H9 (cell line): ENCODE measurements at regions not wholly inside any gene's neighbourhood (a gene's known extent, or its start where the extent isn't known, plus 50 kb on each side); places are given as distances from the start of the nearest gene placed in this dataset.

ENCODE experiments used
- DNase-seq: peaks from one replicate; pipeline ENCODE4 v3.0.0-alpha.2; 2017
- H2AFZ ChIP-seq: one replicate; pipeline ENCODE4 v1.6.1; 2013; ENCODE audit warnings: mild to moderate bottlenecking, low read length, control low read depth, moderate library complexity
- H2AK5ac ChIP-seq: 2 replicates; pipeline ENCODE4 v1.6.1; 2013; ENCODE audit warnings: low read length, control low read depth, mixed read lengths; ENCODE audit not compliant: insufficient read length
- H2BK120ac ChIP-seq: one replicate; pipeline ENCODE4 v1.6.1; 2013; ENCODE audit warnings: low read depth, mild to moderate bottlenecking, low read length, control low read depth, inconsistent platforms; ENCODE audit not compliant: poor library complexity, severe bottlenecking
- H2BK12ac ChIP-seq: 2 replicates; pipeline ENCODE4 v1.6.1; 2013; ENCODE audit warnings: low read length, control low read depth, mixed read lengths, low read depth; ENCODE audit not compliant: insufficient read length
- H2BK15ac ChIP-seq: 2 replicates; pipeline ENCODE4 v1.6.1; 2013; ENCODE audit warnings: low read depth, low read length, control low read depth
- H2BK20ac ChIP-seq: one replicate; pipeline ENCODE4 v1.6.1; 2013; ENCODE audit warnings: low read depth, mild to moderate bottlenecking, low read length, control low read depth, inconsistent platforms; ENCODE audit not compliant: poor library complexity, severe bottlenecking
- H2BK5ac ChIP-seq: 2 replicates; pipeline ENCODE4 v1.6.1; 2013; ENCODE audit warnings: low read length, control low read depth, mixed read lengths; ENCODE audit not compliant: insufficient read length
- H3K14ac ChIP-seq: 2 replicates; pipeline ENCODE4 v1.6.1; 2013; ENCODE audit warnings: low read length, control low read depth; ENCODE audit not compliant: insufficient read depth
- H3K18ac ChIP-seq: 2 replicates; pipeline ENCODE4 v1.6.1; 2013; ENCODE audit warnings: low read depth, mild to moderate bottlenecking, mixed read lengths, low read length, control low read depth; ENCODE audit not compliant: insufficient read length
- H3K23ac ChIP-seq: 2 replicates; pipeline ENCODE4 v1.6.1; 2013; ENCODE audit warnings: low read length, control low read depth, mixed read lengths, low read depth; ENCODE audit not compliant: insufficient read length
- H3K23me2 ChIP-seq: 2 replicates; pipeline ENCODE4 v1.6.1; 2013; ENCODE audit warnings: low read depth, mild to moderate bottlenecking, mixed read lengths, low read length, control low read depth; ENCODE audit not compliant: insufficient read length, poor library complexity, severe bottlenecking
- H3K27ac ChIP-seq: 2 replicates; pipeline ENCODE4 v1.5.1; 2013; ENCODE audit warnings: low read length, control low read depth, mixed read lengths, low read depth; ENCODE audit not compliant: insufficient read length
- H3K27me3 ChIP-seq: 2 replicates; pipeline ENCODE4 v1.6.1; 2013; ENCODE audit warnings: low read length, control low read depth, inconsistent platforms; ENCODE audit not compliant: insufficient read depth
- H3K4ac ChIP-seq: 2 replicates; pipeline ENCODE4 v1.6.1; 2013; ENCODE audit warnings: low read depth, mild to moderate bottlenecking, control low read depth, inconsistent platforms, low read length, moderate library complexity
- H3K4me1 ChIP-seq: 2 replicates; pipeline ENCODE4 v1.6.1; 2013; ENCODE audit warnings: low read length, control low read depth, inconsistent platforms; ENCODE audit not compliant: insufficient read depth
- H3K4me2 ChIP-seq: 2 replicates; pipeline ENCODE4 v1.6.1; 2013; ENCODE audit warnings: low read length, control low read depth, mixed read lengths; ENCODE audit not compliant: insufficient read length, insufficient read depth
- H3K56ac ChIP-seq: 2 replicates; pipeline ENCODE4 v1.6.1; 2013; ENCODE audit warnings: low read depth, mild to moderate bottlenecking, mixed read lengths, low read length, control low read depth; ENCODE audit not compliant: insufficient read length
- H3K79me1 ChIP-seq: 2 replicates; pipeline ENCODE4 v1.6.1; 2013; ENCODE audit warnings: low read depth, mild to moderate bottlenecking, moderate library complexity, low read length, control low read depth, inconsistent platforms; ENCODE audit not compliant: insufficient read depth, poor library complexity, severe bottlenecking
- H3K79me2 ChIP-seq: 2 replicates; pipeline ENCODE4 v1.6.1; 2013; ENCODE audit warnings: low read length, control low read depth, inconsistent platforms; ENCODE audit not compliant: insufficient read depth
- H3K9ac ChIP-seq: 2 replicates; pipeline ENCODE4 v1.6.1; 2013; ENCODE audit warnings: low read length, control low read depth, mixed read lengths; ENCODE audit not compliant: insufficient read length; ENCODE audit errors: extremely low read depth
- H3K9me3 ChIP-seq: one replicate; pipeline ENCODE4 v1.6.1; 2013; ENCODE audit warnings: low read depth, low read length, inconsistent platforms; ENCODE audit not compliant: control insufficient read depth
- H3T11ph ChIP-seq: one replicate; pipeline ENCODE4 v1.6.1; 2013; ENCODE audit warnings: mild to moderate bottlenecking, low read length, control low read depth, inconsistent platforms
- H4K20me1 ChIP-seq: one replicate; pipeline ENCODE4 v1.6.1; 2013; ENCODE audit not compliant: control insufficient read depth, insufficient read length, insufficient read depth
- H4K5ac ChIP-seq: 2 replicates; pipeline ENCODE4 v1.6.1; 2013; ENCODE audit warnings: low read depth, mild to moderate bottlenecking, mixed read lengths, low read length, control low read depth; ENCODE audit not compliant: insufficient read length
- H4K8ac ChIP-seq: replicated peaks from 2 replicates; pipeline ENCODE4 v1.6.1; 2013; ENCODE audit warnings: low read length, control low read depth, mixed read lengths, low read depth; ENCODE audit not compliant: insufficient read length
- H4K91ac ChIP-seq: 2 replicates; pipeline ENCODE4 v1.6.1; 2013; ENCODE audit warnings: low read depth, mild to moderate bottlenecking, moderate library complexity, mixed read lengths, low read length, control low read depth; ENCODE audit not compliant: insufficient read length
- H3K27ac Mint-ChIP-seq, 3 experiments: 2 replicates in 2 of 3; 3 replicates in 1 of 3; pipeline ENCODE4 v1.8.0; 2020 to 2021; ENCODE audit warnings: mixed read lengths in 3 of 3, mild to moderate bottlenecking in 1 of 3, moderate library complexity in 1 of 3
- H3K27me3 Mint-ChIP-seq: 2 replicates; pipeline ENCODE4 v1.8.0; 2021; ENCODE audit warnings: low read depth, mild to moderate bottlenecking, moderate library complexity, mixed read lengths
- H3K36me3 Mint-ChIP-seq, 3 experiments: 2 replicates in 2 of 3; 3 replicates in 1 of 3; pipeline ENCODE4 v1.8.0; 2020 to 2021; ENCODE audit warnings: low read depth in 3 of 3, mixed read lengths in 3 of 3; ENCODE audit not compliant: insufficient read depth in 1 of 3
- H3K4me1 Mint-ChIP-seq, 2 experiments: 2 replicates each; pipeline ENCODE4 v1.8.0; 2020; ENCODE audit warnings: mixed read lengths in 2 of 2
- H3K4me3 Mint-ChIP-seq, 2 experiments: 2 replicates in 1 of 2; 3 replicates in 1 of 2; pipeline ENCODE4 v1.8.0; 2020 to 2021; ENCODE audit warnings: mild to moderate bottlenecking in 2 of 2, mixed read lengths in 2 of 2, moderate library complexity in 1 of 2
- H3K9me3 Mint-ChIP-seq, 2 experiments: 2 replicates in 1 of 2; 3 replicates in 1 of 2; pipeline ENCODE4 v1.8.0; 2020; ENCODE audit warnings: mild to moderate bottlenecking in 2 of 2, mixed read lengths in 2 of 2, moderate library complexity in 1 of 2
- WGBS: extraction: QIAGEN DNeasy Blood & Tissue Kit; methylation state at CpG from one replicate; pipeline ENCODE4 v1.1.7; 2013; ENCODE audit warnings: missing lambda C conversion rate, low lambda C conversion rate, mixed read lengths; ENCODE audit not compliant: insufficient read length; ENCODE audit errors: extremely low coverage; 5-methylcytosine and 5-hydroxymethylcytosine counted together
- TF ChIP-seq, protein P1 (sequence below): fragments of 200-600 bp; sonication (generic); conservative IDR thresholded peaks from 3 replicates; pipeline ENCODE4 v1.8.0; 2021; ENCODE audit warnings: antibody characterized with exemption, mild to moderate bottlenecking

DNA sequence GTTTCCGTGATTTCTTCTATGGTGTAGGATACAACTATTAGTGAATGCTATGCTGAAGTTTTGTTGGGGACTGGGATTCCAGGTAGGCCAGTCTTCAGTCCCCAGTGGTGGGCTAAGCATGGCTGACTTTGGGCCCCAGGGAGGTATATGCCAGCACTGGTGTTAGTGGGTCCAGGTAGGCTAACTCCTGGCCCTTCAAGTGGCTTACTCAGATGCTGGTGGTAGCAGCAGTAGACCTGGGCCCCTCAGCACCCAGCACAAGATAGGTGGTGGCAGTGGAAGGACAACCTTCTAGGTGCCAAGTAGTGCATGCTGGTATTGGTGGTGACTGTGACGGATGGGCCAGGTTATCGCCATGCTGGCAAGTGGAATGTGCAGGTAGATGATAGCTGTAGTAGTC, 955.1 kb downstream of the TMTC2 start:
- no peak overlapping the region for H2BK5ac ChIP-seq
- no peak overlapping the region for H3K23ac ChIP-seq
- H3K4me2 ChIP-seq: no peak overlapping the region
- H2BK120ac ChIP-seq: no peak overlapping the region
- H3K9ac ChIP-seq: no peak overlapping the region
- no peak overlapping the region for H3K4ac ChIP-seq
- no peaks in the 10 kb centered on the region for H4K20me1 ChIP-seq
- peak overlapping the region in 2 of 3 experiments; percentile 31 to 53; a peak in 2 of 7 replicates for H3K27ac Mint-ChIP-seq
- H2AK5ac ChIP-seq: no peak overlapping the region
- H2BK15ac ChIP-seq: no peak overlapping the region
- no peaks in the 10 kb centered on the region for H3K79me1 ChIP-seq
- H3K36me3 Mint-ChIP-seq: peaks cover 0 to 6% (median 0%) of the 10 kb centered on the region in 3 experiments; a peak in 2 of 7 replicates
- no peak overlapping the region for H2BK12ac ChIP-seq
- H3K4me1 Mint-ChIP-seq: peaks cover 14 to 15% of the 10 kb centered on the region in 2 experiments
- H3K27me3 ChIP-seq: no peaks in the 10 kb centered on the region
- no peak overlapping the region for H4K8ac ChIP-seq
- DNase-seq: no peak
- H3T11ph ChIP-seq: no peak overlapping the region
- H2BK20ac ChIP-seq: no peak overlapping the region
- H3K56ac ChIP-seq: no peak overlapping the region
- H3K4me3 Mint-ChIP-seq: no peak overlapping the region
- no peaks in the 10 kb centered on the region for H3K27me3 Mint-ChIP-seq
- no peaks in the 10 kb centered on the region for H3K4me1 ChIP-seq
- TF ChIP-seq, protein P1, sequence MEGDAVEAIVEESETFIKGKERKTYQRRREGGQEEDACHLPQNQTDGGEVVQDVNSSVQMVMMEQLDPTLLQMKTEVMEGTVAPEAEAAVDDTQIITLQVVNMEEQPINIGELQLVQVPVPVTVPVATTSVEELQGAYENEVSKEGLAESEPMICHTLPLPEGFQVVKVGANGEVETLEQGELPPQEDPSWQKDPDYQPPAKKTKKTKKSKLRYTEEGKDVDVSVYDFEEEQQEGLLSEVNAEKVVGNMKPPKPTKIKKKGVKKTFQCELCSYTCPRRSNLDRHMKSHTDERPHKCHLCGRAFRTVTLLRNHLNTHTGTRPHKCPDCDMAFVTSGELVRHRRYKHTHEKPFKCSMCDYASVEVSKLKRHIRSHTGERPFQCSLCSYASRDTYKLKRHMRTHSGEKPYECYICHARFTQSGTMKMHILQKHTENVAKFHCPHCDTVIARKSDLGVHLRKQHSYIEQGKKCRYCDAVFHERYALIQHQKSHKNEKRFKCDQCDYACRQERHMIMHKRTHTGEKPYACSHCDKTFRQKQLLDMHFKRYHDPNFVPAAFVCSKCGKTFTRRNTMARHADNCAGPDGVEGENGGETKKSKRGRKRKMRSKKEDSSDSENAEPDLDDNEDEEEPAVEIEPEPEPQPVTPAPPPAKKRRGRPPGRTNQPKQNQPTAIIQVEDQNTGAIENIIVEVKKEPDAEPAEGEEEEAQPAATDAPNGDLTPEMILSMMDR: no peak
- H3K18ac ChIP-seq: no peak overlapping the region
- WGBS: no CpG with 5 or more reads among the region's 3 CpGs
- no peak overlapping the region for H3K27ac ChIP-seq
- no peak overlapping the region for H2AFZ ChIP-seq
- no peaks in the 10 kb centered on the region for H3K23me2 ChIP-seq
- no peak overlapping the region for H3K14ac ChIP-seq
- peaks cover 0 to 6% of the 10 kb centered on the region in 2 experiments; a peak in 4 of 5 replicates for H3K9me3 Mint-ChIP-seq
- H4K5ac ChIP-seq: no peak overlapping the region
- no peak overlapping the region for H4K91ac ChIP-seq
- H3K79me2 ChIP-seq: no peaks in the 10 kb centered on the region
- no peaks in the 10 kb centered on the region for H3K9me3 ChIP-seq
